Erythroblast (primary cell): ENCODE measurements at regions not wholly inside any gene's neighbourhood (a gene's known extent, or its start where the extent isn't known, plus 50 kb on each side); places are given as distances from the start of the nearest gene placed in this dataset.
"Not testable (repeated sequence)": the region's sequence is repeated elsewhere in the genome, so short reads cannot be mapped to it uniquely, and the experiment has no call there.

ENCODE experiments used
- DNase-seq, 2 experiments: peaks; one replicate each; lab custom pipeline; 2025; lab: John Stamatoyannopoulos, UW
- GATA1 ChIP-seq: IDR thresholded peaks from 2 replicates; pipeline ENCODE4 v1.6.1; 2011; ENCODE audit warnings: low read depth, mild to moderate bottlenecking, control low read depth, low read length, moderate library complexity
- POLR2A ChIP-seq: IDR thresholded peaks from 2 replicates; pipeline ENCODE4 v1.6.1; 2011; ENCODE audit warnings: mild to moderate bottlenecking, low read length

DNA sequence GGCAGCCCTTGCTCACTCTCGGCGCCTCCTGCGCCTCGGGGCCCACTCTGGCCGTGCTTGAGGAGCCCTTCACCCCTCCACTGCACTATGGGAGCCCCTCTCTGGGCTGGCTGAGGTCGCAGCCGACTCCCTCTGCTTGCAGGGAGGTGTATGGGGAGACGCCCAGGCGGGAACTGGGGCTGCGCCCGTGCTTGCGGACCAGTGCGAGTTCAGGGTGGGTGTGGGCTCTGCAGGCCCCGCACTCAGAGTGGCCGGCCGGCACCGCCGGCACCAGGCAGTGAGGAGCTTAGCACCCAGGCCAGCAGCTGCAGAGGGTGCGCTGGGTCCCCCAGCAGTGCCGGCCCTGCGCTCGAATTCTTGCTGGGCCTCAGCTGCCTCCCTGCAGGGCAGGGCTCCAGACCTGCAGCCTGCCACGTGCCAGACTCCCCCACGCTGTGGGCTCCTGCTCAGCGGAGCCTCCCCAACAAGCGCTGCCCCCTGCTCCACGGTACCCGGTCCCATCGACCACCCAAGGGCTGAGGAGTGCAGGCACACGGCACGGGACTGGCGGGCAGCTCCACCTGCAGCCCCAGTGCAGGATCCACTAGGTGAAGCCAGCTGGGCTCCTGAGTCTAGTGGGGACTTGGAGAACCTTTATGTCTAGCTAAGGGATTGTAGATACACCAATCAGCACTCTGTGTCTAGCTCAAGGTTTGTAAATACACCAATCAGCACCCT, 54.0 kb upstream of the WWC2 start:
- DNase-seq, result not testable (repeated sequence)

DNA sequence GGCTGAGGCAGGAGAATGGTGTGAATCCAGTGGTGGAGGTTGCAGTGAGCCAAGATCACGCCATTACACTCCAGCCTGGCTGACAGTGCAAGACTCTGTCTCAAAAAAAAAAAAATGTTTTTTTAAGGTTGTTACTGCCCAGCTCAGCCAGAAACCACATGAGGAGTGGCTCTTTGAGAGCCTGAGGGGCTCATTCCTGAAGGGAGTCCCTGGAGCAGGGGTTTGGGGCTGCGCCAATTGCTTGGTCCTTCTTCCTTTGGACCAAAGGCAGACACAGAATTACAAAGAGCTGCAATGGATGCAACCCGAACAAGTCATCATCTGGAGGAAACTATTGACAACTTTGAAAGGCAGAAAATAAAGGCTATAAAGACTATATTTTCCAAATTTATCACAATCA, 60.6 kb upstream of the WWC2 start:
- DNase-seq, result no peak
- TF ChIP-seq POLR2A, result no peak
- TF ChIP-seq GATA1, result no peak

DNA sequence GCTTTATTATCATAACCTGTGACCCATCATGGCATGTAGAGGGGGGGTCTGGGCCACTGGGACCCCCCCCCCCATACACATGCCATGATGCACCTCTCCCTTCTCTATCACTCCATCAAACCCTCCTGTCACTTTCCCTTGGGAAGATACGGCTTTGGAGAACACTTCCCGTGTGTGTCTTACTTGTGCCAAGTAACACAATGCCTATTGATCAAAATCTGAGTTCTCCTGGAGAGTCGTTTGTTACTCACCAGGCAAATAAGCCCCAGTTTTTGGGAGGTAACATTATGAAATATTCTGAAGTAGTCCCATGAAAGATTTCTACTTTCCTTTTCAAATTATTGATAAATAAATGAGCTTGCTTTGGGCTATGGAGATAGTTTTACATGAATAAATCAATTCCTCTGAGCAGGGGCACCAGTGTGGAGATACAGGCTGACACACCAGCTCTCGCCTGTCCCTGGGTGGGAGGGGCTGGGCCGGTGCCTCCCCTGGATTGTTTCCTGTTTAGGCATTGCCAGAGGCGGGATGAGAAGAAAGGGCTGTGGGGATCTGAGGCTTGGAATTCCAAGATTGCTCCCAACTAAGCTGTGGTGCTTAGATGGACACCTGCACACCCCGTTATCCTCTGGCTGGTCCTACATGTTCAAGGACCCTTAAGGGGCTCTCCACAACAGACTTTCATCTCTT, 63.2 kb upstream of the WWC2 start:
- DNase-seq, result no peak
- TF ChIP-seq GATA1 (no peak), POLR2A (no peak)

DNA sequence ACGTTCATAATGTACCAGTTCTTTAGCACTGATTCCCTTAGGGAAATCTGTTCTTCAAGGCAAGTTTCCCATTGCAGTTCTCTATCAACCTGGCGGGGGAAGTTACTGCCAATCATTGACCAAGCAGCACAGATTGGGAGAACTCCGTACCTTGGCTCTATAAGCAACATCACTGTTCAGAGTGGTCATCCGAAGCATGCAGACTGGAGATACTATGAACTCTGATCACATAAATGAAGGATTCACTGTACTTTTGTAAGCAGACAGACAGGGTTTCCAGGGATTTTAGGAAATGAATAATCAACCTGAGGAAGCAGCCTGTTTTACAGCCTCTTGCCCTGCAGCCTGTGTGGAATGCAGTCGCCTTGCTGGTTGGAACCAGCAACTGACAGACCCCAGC, 63.8 kb upstream of the WWC2 start:
- no peak for DNase-seq
- TF ChIP-seq GATA1 (no peak), POLR2A (no peak)

DNA sequence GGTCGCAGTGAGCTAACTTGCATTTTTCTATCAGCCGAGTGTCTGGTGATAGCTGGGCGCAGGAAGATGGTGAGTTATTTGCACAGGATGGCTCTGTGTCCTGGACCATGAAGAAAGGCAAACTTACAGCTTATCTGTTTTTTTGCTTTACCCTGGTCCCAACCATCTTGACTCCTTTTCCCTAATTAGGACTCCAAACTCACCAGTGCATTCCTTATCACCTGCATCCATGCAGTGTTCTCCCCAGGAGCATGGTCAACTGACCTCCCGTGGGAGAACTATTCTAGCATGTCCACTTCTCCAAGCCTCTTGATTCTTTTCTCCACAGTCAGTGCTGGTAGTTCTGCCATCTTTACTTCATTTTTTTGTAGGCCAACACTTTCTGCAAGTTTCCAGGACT, 68.2 kb upstream of the WWC2 start:
- DNase-seq, result no peak
- no peak for TF ChIP-seq GATA1
- no peak for TF ChIP-seq POLR2A

DNA sequence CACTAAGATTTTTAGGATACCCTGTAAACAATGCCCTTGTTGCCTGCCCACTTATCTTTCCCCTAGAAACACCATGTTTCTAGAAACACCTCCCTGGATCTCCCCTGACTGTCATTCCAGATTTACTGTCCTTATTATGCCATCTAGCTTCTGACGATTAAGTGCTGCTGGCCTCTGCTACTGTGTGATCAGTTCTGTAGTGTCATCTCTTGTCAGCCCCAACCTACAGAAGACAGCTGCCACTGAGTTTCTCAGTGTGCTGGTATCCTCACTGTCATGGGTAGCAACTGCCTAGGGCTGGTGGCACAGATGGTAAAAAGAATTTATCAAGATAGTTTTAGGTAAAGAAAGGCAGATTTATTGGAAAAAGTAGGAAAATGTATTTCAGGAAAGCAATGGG, 68.7 kb upstream of the WWC2 start:
- TF ChIP-seq GATA1, result no peak
- no peak for TF ChIP-seq POLR2A
- no peak for DNase-seq

DNA sequence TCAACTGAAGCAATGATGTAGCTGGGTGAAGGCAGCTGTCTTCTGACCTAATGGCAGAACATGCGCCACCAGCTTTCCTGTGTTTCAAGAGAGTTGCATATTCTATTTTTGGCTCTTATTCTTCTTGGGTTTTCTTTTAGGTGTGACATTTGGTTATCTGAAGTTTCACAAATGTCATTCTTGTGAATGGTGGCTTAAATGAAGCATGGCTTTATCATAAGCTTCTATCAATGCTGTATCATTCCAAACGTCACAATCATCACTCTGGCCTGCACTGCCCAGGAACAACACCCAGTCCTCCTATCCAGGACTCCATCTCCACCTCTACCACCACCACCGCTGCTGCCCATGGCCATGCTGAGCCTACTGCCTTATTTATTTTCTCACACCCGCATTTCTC, 69.7 kb upstream of the WWC2 start:
- no peak for TF ChIP-seq POLR2A
- no peak for TF ChIP-seq GATA1
- DNase-seq, result peak; percentile 5 to 48

DNA sequence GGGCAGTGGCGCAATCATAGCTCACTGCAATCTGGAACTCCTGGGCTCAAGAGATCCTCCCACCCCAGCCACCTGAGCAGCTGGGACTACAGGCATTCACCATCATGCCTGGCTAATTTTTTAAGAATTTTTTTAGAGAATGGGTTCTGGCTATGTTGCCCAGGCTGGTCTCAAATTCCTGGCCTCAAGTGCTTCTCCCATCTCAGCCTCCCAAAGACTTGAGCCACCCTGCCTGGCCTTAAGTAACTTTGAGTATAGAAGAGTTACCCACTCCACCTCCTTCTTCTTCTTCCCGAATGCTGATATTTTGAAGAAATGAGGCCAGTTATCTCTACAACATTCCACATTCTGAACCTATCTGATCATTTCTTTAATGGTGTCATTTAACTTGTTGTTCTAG, 72.4 kb upstream of the WWC2 start:
- TF ChIP-seq POLR2A (no peak), GATA1 (no peak)
- DNase-seq, result no peak

DNA sequence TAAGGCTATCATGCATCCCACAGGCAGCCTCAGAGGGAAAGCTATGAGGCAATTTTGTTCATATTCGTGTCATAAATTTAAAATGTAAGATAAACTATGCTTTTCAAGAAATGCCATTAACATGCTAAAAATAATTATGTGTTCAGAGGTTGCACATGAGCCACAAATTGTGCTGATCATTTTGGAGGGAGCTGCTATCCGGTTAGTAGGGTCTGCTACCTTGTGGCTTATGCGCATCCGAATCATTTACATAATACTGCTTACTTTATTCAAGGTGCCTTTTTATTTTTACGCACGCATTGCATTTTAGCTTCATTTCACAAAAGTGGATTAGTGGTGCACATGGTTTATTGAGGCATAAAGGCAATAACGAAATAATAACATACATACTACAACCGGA, 76.4 kb upstream of the WWC2 start:
- no peak for DNase-seq
- no peak for TF ChIP-seq POLR2A

DNA sequence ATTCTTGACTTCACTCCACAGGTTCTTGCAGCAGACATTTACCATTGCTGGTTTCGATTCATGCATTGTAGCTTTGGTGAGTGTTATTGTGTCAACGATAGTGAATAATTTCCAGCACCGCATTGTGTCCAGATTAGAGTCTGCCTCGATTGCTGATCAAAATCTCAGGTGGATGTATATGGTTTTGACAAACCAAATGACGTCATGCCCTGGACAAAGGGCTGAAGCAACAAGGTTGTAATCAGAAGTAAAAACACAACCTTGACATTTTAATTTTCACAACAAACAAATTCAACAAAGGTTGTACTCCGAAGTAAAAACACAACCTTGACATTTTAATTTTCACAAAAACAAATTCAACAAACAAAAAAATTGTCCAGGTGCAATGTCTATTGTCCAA, 81.1 kb upstream of the WWC2 start:
- no peak for DNase-seq
- TF ChIP-seq GATA1 (no peak), POLR2A (no peak)

DNA sequence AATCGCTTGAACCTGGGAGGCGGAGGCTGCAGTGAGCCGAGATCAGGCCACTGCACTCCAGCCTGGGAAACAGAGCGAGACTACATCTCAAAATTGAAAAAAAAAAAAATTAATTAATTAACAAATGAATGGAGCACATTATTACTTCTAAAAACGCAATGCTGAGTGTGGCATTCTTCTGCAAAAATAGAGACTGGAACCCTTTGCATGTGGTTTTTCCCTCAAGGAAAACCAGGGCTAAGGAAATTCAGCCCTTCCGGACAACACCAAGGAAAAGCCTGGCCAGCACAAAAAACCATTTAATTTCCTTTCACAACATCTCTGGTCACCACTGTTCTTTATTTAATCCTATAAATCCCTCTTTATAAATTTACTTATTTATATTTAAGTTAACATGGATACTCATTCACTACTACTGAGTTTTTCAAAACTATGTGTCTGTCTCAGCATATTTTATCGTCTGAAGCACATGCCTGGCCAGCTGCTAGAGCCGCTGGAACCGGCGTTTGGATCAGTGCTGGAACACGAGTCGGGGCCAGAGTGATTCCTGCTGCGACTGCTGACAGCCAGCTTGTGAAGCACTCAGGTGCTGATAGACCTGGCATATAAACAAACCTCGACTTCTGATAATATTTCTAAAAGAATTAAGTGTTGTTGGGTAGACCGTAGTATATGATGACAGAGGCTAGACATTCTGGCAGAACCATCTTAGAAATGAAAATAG, 84.5 kb upstream of the WWC2 start:
- no peak for DNase-seq
- no peak for TF ChIP-seq POLR2A
- TF ChIP-seq GATA1, result no peak

DNA sequence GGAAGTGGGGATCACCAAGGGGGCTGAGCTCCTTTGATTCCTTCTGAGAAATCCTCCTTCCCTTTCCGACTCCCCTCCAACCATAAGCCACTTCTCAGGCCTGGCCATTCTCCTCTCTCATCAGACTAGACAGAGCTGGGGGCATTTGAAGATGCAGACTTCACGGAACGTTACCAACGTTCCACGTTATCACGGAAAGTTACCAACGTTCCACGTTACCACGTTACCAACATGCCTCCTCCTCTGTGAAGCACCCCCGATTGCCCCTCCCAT, 85.4 kb upstream of the WWC2 start:
- TF ChIP-seq POLR2A (no peak), GATA1 (no peak)
- no peak for DNase-seq

DNA sequence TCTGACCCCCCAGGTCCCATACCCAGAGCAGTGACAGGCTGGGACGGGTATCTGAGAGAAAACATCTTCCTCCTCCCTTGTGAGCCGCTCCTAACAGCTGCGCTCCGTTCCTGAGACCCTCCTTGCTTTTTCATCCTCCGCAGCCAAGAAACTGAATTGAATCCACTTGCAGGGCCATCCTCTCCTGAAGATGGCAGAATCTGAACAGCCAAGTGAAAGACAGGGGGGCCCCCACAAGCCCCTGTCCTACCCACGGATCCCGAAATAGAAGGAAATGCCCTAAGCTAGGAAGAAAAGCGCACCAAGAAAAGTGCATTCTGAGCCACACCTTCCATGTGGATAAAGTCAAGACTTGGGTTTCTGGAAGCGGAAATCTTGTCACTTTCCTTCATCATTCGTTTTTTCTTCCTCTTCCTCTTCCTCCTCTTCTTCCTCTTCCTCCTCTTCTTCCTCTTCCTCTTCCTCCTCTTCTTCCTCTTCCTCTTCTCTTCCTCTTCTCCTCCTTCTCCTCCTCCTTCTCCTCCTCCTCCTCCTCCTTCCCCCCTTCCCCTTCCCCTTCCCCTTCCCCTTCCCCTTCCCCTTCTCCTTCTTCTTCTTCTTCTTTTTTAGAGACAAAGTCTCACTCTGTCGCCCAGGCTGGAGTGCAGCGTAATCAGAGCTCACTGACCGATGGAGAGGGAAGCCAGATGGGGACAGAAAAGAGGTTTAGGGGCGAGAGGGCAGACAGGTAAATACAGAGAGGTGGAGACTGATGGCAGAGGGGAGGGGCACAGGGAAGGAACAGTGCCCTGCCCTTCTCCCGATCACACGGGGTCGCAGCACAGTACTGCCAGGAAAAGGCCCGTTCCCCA, 86.0 kb upstream of the WWC2 start:
- TF ChIP-seq GATA1, result no peak
- TF ChIP-seq POLR2A, result no peak
- no peak for DNase-seq

DNA sequence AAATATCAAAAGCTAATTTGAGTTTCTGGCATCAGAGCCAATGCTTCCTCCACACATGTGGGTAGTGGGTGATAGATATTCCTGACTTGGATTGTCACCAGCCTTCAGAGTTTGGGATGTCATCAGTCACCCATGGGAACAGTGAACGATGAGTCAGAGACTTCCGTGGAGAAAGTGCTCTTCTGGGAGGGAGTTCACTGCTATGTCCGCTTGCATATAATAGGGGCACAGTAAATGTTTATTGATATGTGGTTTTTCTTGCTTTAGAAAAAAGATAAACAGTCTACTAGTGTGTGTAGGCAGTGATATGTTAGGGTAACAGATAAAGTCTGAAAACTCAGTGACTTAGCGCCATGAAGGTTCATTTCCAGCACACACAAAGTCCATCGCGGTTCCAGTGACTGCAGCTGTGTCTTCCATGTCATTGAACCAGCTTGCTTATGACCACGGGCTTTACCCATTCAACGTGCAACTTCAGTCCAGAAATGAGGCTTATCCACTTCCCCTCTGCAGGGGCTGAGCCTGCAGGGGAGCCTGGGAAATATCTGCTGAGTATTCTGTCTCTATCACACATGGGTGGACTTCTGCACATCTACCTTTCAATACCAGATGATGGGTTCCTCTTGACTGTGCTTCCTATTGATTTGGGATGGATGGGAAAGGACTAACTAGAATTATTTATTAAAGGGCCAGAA, 87.7 kb upstream of the WWC2 start:
- peak in 1 of 2 experiments; percentile 23 for DNase-seq
- TF ChIP-seq POLR2A (no peak), GATA1 (no peak)
